Left lung (tissue), 4 donors: ENCODE measurements at regions not wholly inside any gene's neighbourhood (a gene's known extent, or its start where the extent isn't known, plus 50 kb on each side); places are given as distances from the start of the nearest gene placed in this dataset.
A peak's percentile ranks its signal among the peaks of the same experiment; 100 is the strongest.

Experiments used
- ATAC-seq: fragments of 200-7000 bp; cut with Tn5 transposase; one replicate; pipeline ENCODE4 v1.9.1; 2020; ENCODE audit warnings: moderate library complexity
- DNase-seq, 4 donors: peaks; one replicate each; pipeline ENCODE4 v3.0.0-alpha.2; 2013 to 2020
- H3K27ac ChIP-seq, 2 donors: fragments of 200-600 bp; sonication (generic) in 1 of 2; one replicate each; pipeline versions ENCODE4 v1.5.0 to v1.8.0; 2020 to 2021
- H3K27me3 ChIP-seq, 2 donors: fragments of 200-600 bp; sonication (generic) in 1 of 2; one replicate each; pipeline versions ENCODE4 v1.5.0 to v1.8.0; 2020 to 2021
- H3K36me3 ChIP-seq, 2 donors: fragments of 200-600 bp; sonication (generic) in 1 of 2; one replicate each; pipeline versions ENCODE4 v1.5.0 to v1.8.0; 2020 to 2021
- H3K4me1 ChIP-seq, 2 donors: fragments of 200-600 bp; one replicate each; pipeline ENCODE4 v1.8.0; 2021
- H3K4me3 ChIP-seq, 2 donors: fragments of 200-600 bp; sonication (generic) in 1 of 2; one replicate each; pipeline versions ENCODE4 v1.5.0 to v1.8.0; 2020 to 2021; ENCODE audit warnings: mild to moderate bottlenecking in 1 of 2
- H3K9me3 ChIP-seq, 2 donors: fragments of 200-600 bp; sonication (generic) in 1 of 2; one replicate each; pipeline versions ENCODE4 v1.5.0 to v1.8.0; 2020 to 2021
- intact Hi-C, 2 donors: fragments of 100-400 bp; cut with DNase I; formaldehyde crosslinking; loops; one replicate each; pipeline versions ENCODE4 v1.11.2 to v1.14.2; 2022
- TF ChIP-seq, protein P1 (sequence below), 2 donors: fragments of 200-600 bp; sonication (generic) in 1 of 2; IDR thresholded peaks; one replicate each; pipeline versions ENCODE4 v1.5.0 to v1.8.0; 2021; ENCODE audit warnings: antibody characterized with exemption in 2 of 2
- donor health status: DM: no; HTN: yes; CAD: no.
- donor health status: DM: no; HTN: no; CAD: no.

DNA sequence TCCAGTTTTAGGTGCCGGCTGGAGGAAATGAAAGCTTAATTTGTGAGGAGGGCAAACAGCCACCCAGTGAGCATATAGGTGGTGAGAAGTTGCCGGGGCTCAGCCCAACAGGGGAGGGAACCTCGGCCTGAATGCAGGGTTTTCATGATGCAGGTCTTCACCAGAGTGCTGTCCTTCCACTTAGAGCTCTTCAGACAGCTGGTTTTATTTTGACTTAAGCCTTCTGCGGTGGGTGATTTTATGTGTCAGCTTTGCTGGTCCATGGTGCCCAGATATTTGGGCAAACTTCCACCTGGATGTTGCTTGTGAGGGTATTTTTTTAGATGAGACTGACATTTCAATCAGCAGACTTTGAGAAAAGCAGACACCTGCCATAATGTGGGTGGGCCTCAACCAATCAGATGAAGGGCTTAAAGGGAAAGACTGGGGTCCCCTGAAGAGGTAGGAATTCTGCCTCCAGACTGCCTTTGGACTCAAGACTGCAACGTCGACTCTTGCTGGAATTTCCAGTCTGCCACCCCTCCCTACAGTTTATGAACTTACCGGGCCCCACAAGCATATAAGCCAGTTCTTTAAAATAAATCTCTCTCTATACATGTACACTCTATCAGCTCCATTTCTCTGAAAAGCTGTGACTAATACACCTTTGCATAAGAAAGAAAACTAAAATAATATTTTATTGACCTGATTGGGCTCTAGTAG lies 72.8 kb downstream of the RHOU start:
- Histone ChIP-seq H3K27ac (no peak overlapping the region), H3K27me3 (no peaks in the 10 kb centered on the region), H3K4me1 (peaks cover 0 to 19% of the 10 kb centered on the region in 2 donors), H3K36me3 (no peaks in the 10 kb centered on the region), H3K9me3 (no peaks in the 10 kb centered on the region), H3K4me3 (no peak overlapping the region)
- TF ChIP-seq, protein P1, sequence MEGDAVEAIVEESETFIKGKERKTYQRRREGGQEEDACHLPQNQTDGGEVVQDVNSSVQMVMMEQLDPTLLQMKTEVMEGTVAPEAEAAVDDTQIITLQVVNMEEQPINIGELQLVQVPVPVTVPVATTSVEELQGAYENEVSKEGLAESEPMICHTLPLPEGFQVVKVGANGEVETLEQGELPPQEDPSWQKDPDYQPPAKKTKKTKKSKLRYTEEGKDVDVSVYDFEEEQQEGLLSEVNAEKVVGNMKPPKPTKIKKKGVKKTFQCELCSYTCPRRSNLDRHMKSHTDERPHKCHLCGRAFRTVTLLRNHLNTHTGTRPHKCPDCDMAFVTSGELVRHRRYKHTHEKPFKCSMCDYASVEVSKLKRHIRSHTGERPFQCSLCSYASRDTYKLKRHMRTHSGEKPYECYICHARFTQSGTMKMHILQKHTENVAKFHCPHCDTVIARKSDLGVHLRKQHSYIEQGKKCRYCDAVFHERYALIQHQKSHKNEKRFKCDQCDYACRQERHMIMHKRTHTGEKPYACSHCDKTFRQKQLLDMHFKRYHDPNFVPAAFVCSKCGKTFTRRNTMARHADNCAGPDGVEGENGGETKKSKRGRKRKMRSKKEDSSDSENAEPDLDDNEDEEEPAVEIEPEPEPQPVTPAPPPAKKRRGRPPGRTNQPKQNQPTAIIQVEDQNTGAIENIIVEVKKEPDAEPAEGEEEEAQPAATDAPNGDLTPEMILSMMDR (IDR thresholded peaks at IDR 0.05): no peak
- ATAC-seq: no peak
- DNase-seq: no peak
- intact Hi-C loops: no loop called here

DNA sequence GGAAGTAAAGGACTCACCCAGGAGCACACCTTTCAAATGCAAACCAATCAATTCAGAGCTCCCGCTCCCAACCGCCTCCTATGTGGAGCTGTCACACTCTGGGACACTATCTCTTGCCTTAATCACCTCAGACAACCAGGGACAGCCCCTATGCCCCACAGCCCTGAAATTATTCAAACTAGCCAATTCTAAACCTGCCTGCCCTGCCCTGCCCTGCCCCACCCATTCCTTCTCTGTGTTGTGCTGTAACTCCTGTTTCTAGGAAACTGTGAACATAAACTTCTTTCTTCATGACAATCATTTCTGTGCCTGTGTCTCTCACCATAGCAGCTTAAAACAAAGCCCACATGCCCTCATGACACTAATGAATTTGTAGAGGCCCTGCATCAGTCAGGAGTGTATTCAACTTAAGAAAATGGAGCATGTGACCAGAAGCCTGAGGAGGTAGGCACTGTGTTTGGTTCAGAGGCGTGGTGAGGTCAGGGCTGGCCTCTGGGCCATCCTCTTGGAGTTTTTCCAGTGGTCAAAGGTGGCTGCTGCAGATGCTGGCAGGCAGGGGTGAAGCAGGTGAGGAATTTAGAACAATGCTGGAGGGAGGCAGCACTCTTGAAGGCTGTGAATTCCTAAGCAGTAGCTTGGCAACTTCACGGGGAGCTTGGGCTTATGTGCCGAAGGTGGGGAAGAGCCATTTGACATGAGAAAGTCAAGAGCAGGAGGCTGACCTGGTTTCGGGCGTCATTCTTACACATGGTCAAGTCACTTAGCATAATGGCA lies 74.5 kb downstream of the RHOU start:
- ATAC-seq (peak; percentile 78), DNase-seq (no peak)
- Histone ChIP-seq H3K9me3 (no peaks in the 10 kb centered on the region), H3K27ac (no peak overlapping the region), H3K4me3 (no peak overlapping the region), H3K4me1 (peaks cover 0 to 19% of the 10 kb centered on the region in 2 donors), H3K36me3 (no peaks in the 10 kb centered on the region), H3K27me3 (no peaks in the 10 kb centered on the region)
- TF ChIP-seq, protein P1 (IDR thresholded peaks at IDR 0.05): no peak
- intact Hi-C loops: no loop called here

DNA sequence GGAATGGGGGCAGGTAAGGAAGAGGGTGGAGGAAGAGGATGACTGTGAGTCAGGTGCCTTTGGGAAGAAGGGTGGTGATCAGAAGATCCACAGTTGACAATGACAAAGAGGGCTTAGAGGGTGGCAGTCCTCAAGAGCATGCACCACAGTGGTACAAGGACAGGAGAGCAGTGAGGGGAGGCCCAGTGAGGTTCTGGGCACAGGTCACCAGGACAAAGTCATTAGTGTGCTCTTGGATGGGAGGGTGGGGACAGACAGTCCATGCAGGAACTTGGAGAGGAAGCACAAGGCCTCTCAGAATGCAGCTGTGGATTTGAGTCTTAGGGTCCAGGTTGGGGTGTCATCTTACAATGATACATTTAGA lies 75.1 kb downstream of the RHOU start:
- no peak for ATAC-seq
- Histone ChIP-seq H3K27ac (no peak overlapping the region), H3K27me3 (no peaks in the 10 kb centered on the region), H3K9me3 (no peaks in the 10 kb centered on the region), H3K4me3 (no peak overlapping the region), H3K36me3 (no peaks in the 10 kb centered on the region), H3K4me1 (peaks cover 0 to 19% of the 10 kb centered on the region in 2 donors)
- intact Hi-C loops: no loop called here
- TF ChIP-seq, protein P1 (IDR thresholded peaks at IDR 0.05): no peak
- DNase-seq: no peak

DNA sequence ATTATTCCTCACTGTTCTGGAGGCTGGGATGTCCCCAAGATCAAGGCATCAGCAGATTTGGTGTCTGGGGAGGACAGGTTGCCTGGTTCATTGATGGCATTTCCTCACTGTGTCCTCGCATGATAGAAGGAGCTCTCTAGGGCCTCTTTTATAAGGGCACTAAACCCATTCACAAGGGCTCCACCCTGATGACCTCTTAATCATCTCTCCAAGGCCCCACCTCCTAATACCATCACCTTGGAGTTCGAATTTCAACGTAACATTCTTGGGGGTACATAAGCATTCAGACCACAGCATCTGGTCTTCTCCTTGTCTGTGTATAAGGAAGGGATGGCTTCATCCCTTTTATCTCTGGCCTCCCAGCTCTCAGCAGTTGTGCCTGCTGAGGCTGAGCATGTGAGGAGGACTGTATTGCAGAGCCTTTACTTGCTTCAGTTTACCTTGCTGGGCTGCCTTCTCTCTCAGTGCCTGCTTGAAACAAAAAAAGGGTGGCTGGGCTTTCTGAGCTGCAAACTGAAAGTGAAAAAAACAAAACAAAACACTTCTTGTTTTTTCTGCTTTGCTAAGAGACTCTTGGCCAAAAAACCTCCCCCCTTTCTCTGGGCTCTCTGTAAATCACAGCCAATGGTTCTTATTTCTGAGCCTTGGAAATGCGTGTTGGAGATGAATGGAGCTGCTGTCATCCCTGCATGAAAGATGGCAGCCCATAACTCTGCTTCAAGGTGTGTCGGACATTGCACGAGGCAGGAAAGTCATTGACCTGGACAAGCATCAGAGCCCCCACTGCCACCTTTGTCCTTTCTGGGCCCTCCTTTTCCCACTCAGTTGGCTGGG lies 75.8 kb downstream of the RHOU start:
- DNase-seq: no peak
- Histone ChIP-seq H3K4me1 (peaks cover 0 to 19% of the 10 kb centered on the region in 2 donors), H3K27ac (peak overlapping the region in 1 of 2 donors; percentile 25), H3K4me3 (no peak overlapping the region), H3K27me3 (no peaks in the 10 kb centered on the region), H3K36me3 (no peaks in the 10 kb centered on the region), H3K9me3 (no peaks in the 10 kb centered on the region)
- ATAC-seq: no peak
- intact Hi-C loops: no loop called here
- TF ChIP-seq, protein P1 (IDR thresholded peaks at IDR 0.05): no peak
